ENCODE measurements at regions not wholly inside any gene's neighbourhood (a gene's known extent, or its start where the extent isn't known, plus 50 kb on each side); places are given as distances from the start of the nearest gene placed in this dataset.

GRCh38 chr4:130395871-130396270 lies 1299.9 kb downstream of the C4orf33 start (continued):
- no peak for TF ChIP-seq ZNF18 (tag by site-specific recombination; IDR thresholded peaks at IDR 0.05)
- TF ChIP-seq GFI1B (tag by site-specific recombination; IDR thresholded peaks at IDR 0.05) = no peak
- TF ChIP-seq ZNF366 (tag by site-specific recombination; conservative IDR thresholded peaks at IDR 0.05) = no peak
- TF ChIP-seq ZFP69B (tag by site-specific recombination; IDR thresholded peaks at IDR 0.05) = no peak
- TF ChIP-seq, protein P1, sequence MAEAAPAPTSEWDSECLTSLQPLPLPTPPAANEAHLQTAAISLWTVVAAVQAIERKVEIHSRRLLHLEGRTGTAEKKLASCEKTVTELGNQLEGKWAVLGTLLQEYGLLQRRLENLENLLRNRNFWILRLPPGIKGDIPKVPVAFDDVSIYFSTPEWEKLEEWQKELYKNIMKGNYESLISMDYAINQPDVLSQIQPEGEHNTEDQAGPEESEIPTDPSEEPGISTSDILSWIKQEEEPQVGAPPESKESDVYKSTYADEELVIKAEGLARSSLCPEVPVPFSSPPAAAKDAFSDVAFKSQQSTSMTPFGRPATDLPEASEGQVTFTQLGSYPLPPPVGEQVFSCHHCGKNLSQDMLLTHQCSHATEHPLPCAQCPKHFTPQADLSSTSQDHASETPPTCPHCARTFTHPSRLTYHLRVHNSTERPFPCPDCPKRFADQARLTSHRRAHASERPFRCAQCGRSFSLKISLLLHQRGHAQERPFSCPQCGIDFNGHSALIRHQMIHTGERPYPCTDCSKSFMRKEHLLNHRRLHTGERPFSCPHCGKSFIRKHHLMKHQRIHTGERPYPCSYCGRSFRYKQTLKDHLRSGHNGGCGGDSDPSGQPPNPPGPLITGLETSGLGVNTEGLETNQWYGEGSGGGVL (tag by site-specific recombination; IDR thresholded peaks at IDR 0.05) = no peak
- TF ChIP-seq BCL6B (tag by site-specific recombination; IDR thresholded peaks at IDR 0.05) = no peak
- TF ChIP-seq ZNF416 (tag by site-specific recombination; IDR thresholded peaks at IDR 0.05) = no peak
- no peak for TF ChIP-seq REPIN1 (tag by site-specific recombination; IDR thresholded peaks at IDR 0.05; ENCODE audit: low read depth)
- TF ChIP-seq GLI2 (tag by site-specific recombination; IDR thresholded peaks at IDR 0.05; ENCODE audit: borderline replicate concordance, low read depth) = no peak
- TF ChIP-seq ZFP41 (tag by site-specific recombination; IDR thresholded peaks at IDR 0.05; ENCODE audit: borderline replicate concordance) = no peak

GRCh38 chr4:130403221-130403620 lies 1307.3 kb downstream of the C4orf33 start:
- no peak overlapping the region for H3K27ac ChIP-seq (ENCODE audit: extremely low read depth, low read depth, low read length)
- TF ChIP-seq OSR2 (tag by site-specific recombination; IDR thresholded peaks at IDR 0.05) (no peak), ZNF521 (tag by site-specific recombination; IDR thresholded peaks at IDR 0.05) (no peak), ZNF239 (tag by site-specific recombination; IDR thresholded peaks at IDR 0.05) (no peak), ZNF658 (tag by site-specific recombination; IDR thresholded peaks at IDR 0.05) (no peak), ZIC2 (tag by site-specific recombination; IDR thresholded peaks at IDR 0.05) (no peak), ZNF621 (tag by site-specific recombination; IDR thresholded peaks at IDR 0.05) (no peak), ZNF114 (tag by site-specific recombination; IDR thresholded peaks at IDR 0.05) (no peak), ZNF266 (tag by site-specific recombination; IDR thresholded peaks at IDR 0.05; ENCODE audit: low read depth) (no peak), ZBTB6 (tag by site-specific recombination; IDR thresholded peaks at IDR 0.05) (no peak), ZNF580 (tag by site-specific recombination; IDR thresholded peaks at IDR 0.05) (no peak), PRDM1 (tag by site-specific recombination; IDR thresholded peaks at IDR 0.05) (no peak), WT1 (tag by site-specific recombination; IDR thresholded peaks at IDR 0.05) (no peak), SP7 (tag by site-specific recombination; IDR thresholded peaks at IDR 0.05) (no peak), ZNF23 (tag by site-specific recombination; IDR thresholded peaks at IDR 0.05; ENCODE audit: borderline replicate concordance) (no peak)
- TF ChIP-seq, protein P2, sequence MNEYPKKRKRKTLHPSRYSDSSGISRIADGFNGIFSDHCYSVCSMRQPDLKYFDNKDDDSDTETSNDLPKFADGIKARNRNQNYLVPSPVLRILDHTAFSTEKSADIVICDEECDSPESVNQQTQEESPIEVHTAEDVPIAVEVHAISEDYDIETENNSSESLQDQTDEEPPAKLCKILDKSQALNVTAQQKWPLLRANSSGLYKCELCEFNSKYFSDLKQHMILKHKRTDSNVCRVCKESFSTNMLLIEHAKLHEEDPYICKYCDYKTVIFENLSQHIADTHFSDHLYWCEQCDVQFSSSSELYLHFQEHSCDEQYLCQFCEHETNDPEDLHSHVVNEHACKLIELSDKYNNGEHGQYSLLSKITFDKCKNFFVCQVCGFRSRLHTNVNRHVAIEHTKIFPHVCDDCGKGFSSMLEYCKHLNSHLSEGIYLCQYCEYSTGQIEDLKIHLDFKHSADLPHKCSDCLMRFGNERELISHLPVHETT (tag by site-specific recombination; IDR thresholded peaks at IDR 0.05) = no peak
- TF ChIP-seq, protein P3, sequence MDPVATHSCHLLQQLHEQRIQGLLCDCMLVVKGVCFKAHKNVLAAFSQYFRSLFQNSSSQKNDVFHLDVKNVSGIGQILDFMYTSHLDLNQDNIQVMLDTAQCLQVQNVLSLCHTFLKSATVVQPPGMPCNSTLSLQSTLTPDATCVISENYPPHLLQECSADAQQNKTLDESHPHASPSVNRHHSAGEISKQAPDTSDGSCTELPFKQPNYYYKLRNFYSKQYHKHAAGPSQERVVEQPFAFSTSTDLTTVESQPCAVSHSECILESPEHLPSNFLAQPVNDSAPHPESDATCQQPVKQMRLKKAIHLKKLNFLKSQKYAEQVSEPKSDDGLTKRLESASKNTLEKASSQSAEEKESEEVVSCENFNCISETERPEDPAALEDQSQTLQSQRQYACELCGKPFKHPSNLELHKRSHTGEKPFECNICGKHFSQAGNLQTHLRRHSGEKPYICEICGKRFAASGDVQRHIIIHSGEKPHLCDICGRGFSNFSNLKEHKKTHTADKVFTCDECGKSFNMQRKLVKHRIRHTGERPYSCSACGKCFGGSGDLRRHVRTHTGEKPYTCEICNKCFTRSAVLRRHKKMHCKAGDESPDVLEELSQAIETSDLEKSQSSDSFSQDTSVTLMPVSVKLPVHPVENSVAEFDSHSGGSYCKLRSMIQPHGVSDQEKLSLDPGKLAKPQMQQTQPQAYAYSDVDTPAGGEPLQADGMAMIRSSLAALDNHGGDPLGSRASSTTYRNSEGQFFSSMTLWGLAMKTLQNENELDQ (tag by site-specific recombination; IDR thresholded peaks at IDR 0.05; ENCODE audit: low read depth) = no peak
- no peaks in the 10 kb centered on the region for H3K9me3 ChIP-seq (ENCODE audit: control insufficient read depth, insufficient read depth, low read depth, low read length)
- no peak overlapping the region for H3K4me3 ChIP-seq (ENCODE audit: low read depth, low read length)
- no peaks in the 10 kb centered on the region for H3K4me1 ChIP-seq (ENCODE audit: control insufficient read depth, insufficient read depth, low read length)
- CTCF ChIA-PET = no interaction called here
- no peaks in the 10 kb centered on the region for H3K36me3 ChIP-seq (ENCODE audit: control insufficient read depth in 2 of 2, insufficient read depth in 1 of 2, low read length in 2 of 2)
- POLR2A ChIA-PET = no interaction called here

All from HEK293 (cell line).